ENCODE measurements at regions not wholly inside any gene's neighbourhood (a gene's known extent, or its start where the extent isn't known, plus 50 kb on each side); places are given as distances from the start of the nearest gene placed in this dataset.

- H3K36me3 ChIP-seq (ENCODE audit: control insufficient read depth, insufficient read depth, low read length) = no peaks in the 10 kb centered on the region
- no peak overlapping the region for H3K27ac ChIP-seq (ENCODE audit: low read depth, low read length, severe bottlenecking)
- no peaks in the 10 kb centered on the region for H3K9me3 ChIP-seq (ENCODE audit: control insufficient read depth, low read length)
- 42 to 58% methylated on average over 2 to 3 of the region's 5 CpGs for WGBS, 2 experiments (ENCODE audit: insufficient coverage in 2 of 2)
- peaks cover 4% of the 10 kb centered on the region for H3K4me1 ChIP-seq (ENCODE audit: control insufficient read depth, insufficient read depth, low read length, poor library complexity, severe bottlenecking)
- no peak overlapping the region for H3K4me3 ChIP-seq (ENCODE audit: extremely low read depth, insufficient read depth, low read length, poor library complexity, severe bottlenecking)
These were observed 259.7 kb upstream of the ZNF608 start for GRCh38 chr5:125006011-125006685.

GRCh38 chr5:125010356-125010755 is 263.9 kb upstream of the ZNF608 start:
- Histone ChIP-seq H3K36me3 (ENCODE audit: control insufficient read depth, insufficient read depth, low read length) (no peaks in the 10 kb centered on the region), H3K27ac (ENCODE audit: low read depth, low read length, severe bottlenecking) (no peak overlapping the region), H3K4me1 (ENCODE audit: control insufficient read depth, insufficient read depth, low read length, poor library complexity, severe bottlenecking) (peaks cover 4% of the 10 kb centered on the region), H3K4me3 (ENCODE audit: extremely low read depth, insufficient read depth, low read length, poor library complexity, severe bottlenecking) (no peak overlapping the region), H3K9me3 (ENCODE audit: control insufficient read depth, low read length) (no peaks in the 10 kb centered on the region)
- 86 to 87% methylated on average over 5 to 7 of the region's 7 CpGs for WGBS, 2 experiments (ENCODE audit: insufficient coverage in 2 of 2)

DNA sequence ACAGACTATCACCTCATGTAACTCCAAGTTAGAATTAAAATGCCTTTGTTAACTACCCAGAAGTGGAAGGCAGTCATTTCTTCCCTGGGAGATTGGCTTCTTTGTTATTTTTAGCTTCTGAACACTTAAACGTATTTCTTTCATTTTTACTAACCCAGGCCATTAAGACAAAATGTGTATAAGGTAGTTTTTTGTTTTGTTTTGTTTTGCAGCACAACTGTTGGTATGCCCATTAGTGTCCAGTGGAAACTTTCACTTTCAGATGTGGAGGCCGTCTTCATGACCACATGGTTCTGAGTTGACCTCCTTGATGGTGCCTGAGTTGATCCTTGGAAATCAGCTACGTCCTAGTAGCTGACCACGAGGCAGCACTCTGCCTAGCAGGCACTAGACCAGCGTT is 264.6 kb upstream of the ZNF608 start:
- no peak overlapping the region for H3K27ac ChIP-seq (ENCODE audit: low read depth, low read length, severe bottlenecking)

GRCh38 chr5:125011419-125011818 is 265.0 kb upstream of the ZNF608 start:
- Histone ChIP-seq H3K4me1 (ENCODE audit: control insufficient read depth, insufficient read depth, low read length, poor library complexity, severe bottlenecking) (peaks cover under 1% of the 10 kb centered on the region), H3K36me3 (ENCODE audit: control insufficient read depth, insufficient read depth, low read length) (no peaks in the 10 kb centered on the region), H3K4me3 (ENCODE audit: extremely low read depth, insufficient read depth, low read length, poor library complexity, severe bottlenecking) (no peak overlapping the region), H3K9me3 (ENCODE audit: control insufficient read depth, low read length) (no peaks in the 10 kb centered on the region), H3K27ac (ENCODE audit: low read depth, low read length, severe bottlenecking) (no peak overlapping the region)
- 100% methylated on average over 2 of the region's 2 CpGs; no CpG with 5 or more reads in 1 of the 2 experiments for WGBS, 2 experiments (ENCODE audit: insufficient coverage in 2 of 2)

More for the DNA sequence above, 264.6 kb upstream of the ZNF608 start:
- H3K36me3 ChIP-seq (ENCODE audit: control insufficient read depth, insufficient read depth, low read length) = no peaks in the 10 kb centered on the region
- no peak overlapping the region for H3K4me3 ChIP-seq (ENCODE audit: extremely low read depth, insufficient read depth, low read length, poor library complexity, severe bottlenecking)
- no peaks in the 10 kb centered on the region for H3K9me3 ChIP-seq (ENCODE audit: control insufficient read depth, low read length)
- WGBS, 2 experiments (ENCODE audit: insufficient coverage in 2 of 2) = 70 to 92% methylated on average over 2 to 4 of the region's 5 CpGs
- H3K4me1 ChIP-seq (ENCODE audit: control insufficient read depth, insufficient read depth, low read length, poor library complexity, severe bottlenecking) = peaks cover 4% of the 10 kb centered on the region

DNA sequence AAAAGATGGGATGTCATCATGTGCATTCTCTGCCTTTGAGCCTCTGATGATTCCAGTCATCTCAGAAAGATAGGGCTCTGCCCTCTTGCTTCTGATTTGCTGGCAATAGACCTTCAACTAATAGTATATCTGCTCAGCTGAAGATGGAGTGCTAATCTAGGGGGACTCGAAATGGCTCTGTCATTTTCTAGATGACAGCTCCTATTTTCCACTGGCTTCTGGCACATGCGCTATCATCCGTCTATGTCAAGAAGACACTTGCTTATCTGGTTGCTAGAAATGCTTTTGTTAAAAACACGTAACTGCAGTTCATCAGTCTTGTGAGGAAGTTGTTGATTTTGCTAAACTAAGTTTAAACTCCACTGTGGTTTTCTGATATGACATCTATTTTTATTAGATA is 265.5 kb upstream of the ZNF608 start:
- H3K36me3 ChIP-seq (ENCODE audit: control insufficient read depth, insufficient read depth, low read length) = no peaks in the 10 kb centered on the region
- no peak overlapping the region for H3K27ac ChIP-seq (ENCODE audit: low read depth, low read length, severe bottlenecking)
- WGBS, 2 experiments (ENCODE audit: insufficient coverage in 2 of 2) = 60 to 71% methylated on average over 2 to 4 of the region's 4 CpGs
- no peak overlapping the region for H3K4me3 ChIP-seq (ENCODE audit: extremely low read depth, insufficient read depth, low read length, poor library complexity, severe bottlenecking)
- H3K9me3 ChIP-seq (ENCODE audit: control insufficient read depth, low read length) = no peaks in the 10 kb centered on the region
- H3K4me1 ChIP-seq (ENCODE audit: control insufficient read depth, insufficient read depth, low read length, poor library complexity, severe bottlenecking) = no peaks in the 10 kb centered on the region

DNA sequence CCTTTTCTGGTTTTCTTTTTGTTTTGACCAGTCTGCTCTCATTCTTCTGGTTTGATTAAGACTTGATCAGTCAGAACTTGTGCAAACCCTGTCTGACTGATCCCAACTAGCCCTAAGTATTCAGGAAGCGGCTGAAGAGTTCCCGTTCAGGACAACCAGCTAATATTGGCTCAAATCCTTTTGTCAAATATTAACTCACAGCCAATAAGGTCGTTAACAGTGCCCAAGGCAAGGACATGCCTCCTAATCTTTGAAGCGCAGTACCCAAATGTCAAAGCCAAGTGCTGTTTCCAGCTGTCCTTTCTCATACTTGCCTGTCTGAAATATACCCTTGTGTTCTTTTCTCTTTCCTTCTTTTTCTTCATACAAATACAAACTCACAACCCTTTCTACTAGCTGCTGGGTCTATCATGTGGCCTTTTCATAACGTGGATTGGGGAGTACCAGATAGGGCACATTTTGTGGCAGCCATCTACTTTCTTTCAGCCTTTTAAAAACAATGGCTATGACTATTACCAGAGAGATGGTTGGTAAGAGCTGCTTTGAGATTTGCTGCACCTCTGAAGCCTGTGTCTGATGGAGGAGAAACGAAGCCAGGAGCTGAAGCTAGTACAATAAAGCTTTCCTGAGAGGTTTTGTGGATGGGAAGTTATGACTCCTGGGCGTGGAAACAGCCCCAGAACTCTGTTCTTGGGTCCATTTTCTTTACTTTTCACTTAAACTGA is 266.4 kb upstream of the ZNF608 start:
- H3K4me3 ChIP-seq (ENCODE audit: extremely low read depth, insufficient read depth, low read length, poor library complexity, severe bottlenecking) = no peak overlapping the region
- WGBS, 2 experiments (ENCODE audit: insufficient coverage in 2 of 2) = 81 to 84% methylated on average over 4 to 7 of the region's 7 CpGs
- H3K4me1 ChIP-seq (ENCODE audit: control insufficient read depth, insufficient read depth, low read length, poor library complexity, severe bottlenecking) = no peaks in the 10 kb centered on the region
- no peaks in the 10 kb centered on the region for H3K9me3 ChIP-seq (ENCODE audit: control insufficient read depth, low read length)
- H3K36me3 ChIP-seq (ENCODE audit: control insufficient read depth, insufficient read depth, low read length) = no peaks in the 10 kb centered on the region
- no peak overlapping the region for H3K27ac ChIP-seq (ENCODE audit: low read depth, low read length, severe bottlenecking)

DNA sequence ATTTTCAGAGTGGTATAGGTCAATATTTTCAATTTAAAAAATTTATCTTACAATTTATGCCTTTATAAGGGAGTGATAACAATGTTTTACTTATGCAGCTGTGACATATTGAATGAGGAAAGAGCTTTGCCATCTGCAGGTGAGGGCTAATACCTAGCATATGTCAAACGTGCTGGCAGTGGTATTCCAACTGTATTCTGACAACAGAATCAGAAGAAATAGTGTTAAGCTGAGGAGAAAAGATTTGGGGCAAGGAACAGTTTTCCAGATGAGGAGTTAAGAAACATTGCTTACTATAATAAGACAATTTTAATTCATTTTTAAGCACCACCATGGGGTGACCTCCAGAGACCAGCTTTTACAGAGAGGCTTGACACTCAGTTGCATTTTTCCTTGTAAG is 267.8 kb upstream of the ZNF608 start:
- Histone ChIP-seq H3K36me3 (ENCODE audit: control insufficient read depth, insufficient read depth, low read length) (no peaks in the 10 kb centered on the region), H3K27ac (ENCODE audit: low read depth, low read length, severe bottlenecking) (no peak overlapping the region), H3K9me3 (ENCODE audit: control insufficient read depth, low read length) (no peaks in the 10 kb centered on the region), H3K4me3 (ENCODE audit: extremely low read depth, insufficient read depth, low read length, poor library complexity, severe bottlenecking) (no peak overlapping the region), H3K4me1 (ENCODE audit: control insufficient read depth, insufficient read depth, low read length, poor library complexity, severe bottlenecking) (no peaks in the 10 kb centered on the region)
- no CpG with 5 or more reads among the region's 1 CpG for WGBS, 2 experiments (ENCODE audit: insufficient coverage in 2 of 2)

- Histone ChIP-seq H3K9me3 (ENCODE audit: control insufficient read depth, low read length) (no peaks in the 10 kb centered on the region), H3K27ac (ENCODE audit: low read depth, low read length, severe bottlenecking) (no peak overlapping the region), H3K36me3 (ENCODE audit: control insufficient read depth, insufficient read depth, low read length) (no peaks in the 10 kb centered on the region), H3K4me1 (ENCODE audit: control insufficient read depth, insufficient read depth, low read length, poor library complexity, severe bottlenecking) (no peaks in the 10 kb centered on the region), H3K4me3 (ENCODE audit: extremely low read depth, insufficient read depth, low read length, poor library complexity, severe bottlenecking) (no peak overlapping the region)
- 82 to 100% methylated on average over 1 of the region's 1 CpG for WGBS, 2 experiments (ENCODE audit: insufficient coverage in 2 of 2)
These were observed 271.4 kb upstream of the ZNF608 start for GRCh38 chr5:125017796-125018195.

- Histone ChIP-seq H3K4me3 (ENCODE audit: extremely low read depth, insufficient read depth, low read length, poor library complexity, severe bottlenecking) (no peak overlapping the region), H3K27ac (ENCODE audit: low read depth, low read length, severe bottlenecking) (no peak overlapping the region), H3K4me1 (ENCODE audit: control insufficient read depth, insufficient read depth, low read length, poor library complexity, severe bottlenecking) (no peaks in the 10 kb centered on the region), H3K9me3 (ENCODE audit: control insufficient read depth, low read length) (no peaks in the 10 kb centered on the region), H3K36me3 (ENCODE audit: control insufficient read depth, insufficient read depth, low read length) (no peaks in the 10 kb centered on the region)
- WGBS, 2 experiments (ENCODE audit: insufficient coverage in 2 of 2) = 79 to 90% methylated on average over 2 to 4 of the region's 6 CpGs
These were observed 277.2 kb upstream of the ZNF608 start for GRCh38 chr5:125023673-125024072.

DNA sequence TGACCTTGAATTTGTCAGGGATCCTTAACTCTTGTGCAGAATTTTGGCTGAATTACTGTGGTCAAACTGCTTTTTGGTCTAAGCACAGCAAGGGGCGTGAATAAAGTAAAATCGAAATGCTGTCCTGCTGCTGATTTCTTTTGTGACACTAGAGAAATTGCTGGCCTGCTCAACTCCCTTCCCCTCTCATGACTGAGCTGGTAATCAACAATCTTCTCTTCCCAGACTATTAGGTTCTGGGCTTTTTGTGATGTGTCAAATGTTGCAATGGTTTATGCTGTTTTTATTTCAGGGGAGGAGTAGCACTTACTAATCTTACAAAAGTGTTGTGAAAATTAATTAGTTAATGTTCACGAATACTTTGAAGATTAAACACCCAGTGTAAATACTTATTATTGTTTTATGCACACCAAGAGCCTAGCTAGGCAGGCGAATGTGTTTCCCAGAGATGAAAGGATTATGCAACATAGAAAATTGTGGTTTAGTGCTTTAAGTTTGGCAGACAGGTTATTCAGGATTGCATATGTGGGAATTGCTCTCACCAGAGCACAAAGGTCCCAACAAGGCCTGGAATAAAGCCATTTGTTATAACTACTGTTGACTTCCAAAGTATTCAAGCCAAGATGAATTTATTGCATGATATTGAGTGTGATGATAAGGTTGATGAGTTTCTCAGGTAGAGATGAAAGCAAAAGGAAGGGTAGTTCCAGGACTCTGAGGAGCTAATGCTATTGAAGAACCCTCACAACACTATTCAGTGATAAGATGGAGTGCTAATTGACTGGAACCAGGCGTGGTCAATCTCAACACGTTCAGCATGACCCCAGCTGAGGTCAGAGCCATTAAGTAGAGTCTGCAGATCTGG is 280.7 kb upstream of the ZNF608 start:
- Histone ChIP-seq H3K4me1 (ENCODE audit: control insufficient read depth, insufficient read depth, low read length, poor library complexity, severe bottlenecking) (peaks cover 2% of the 10 kb centered on the region), H3K27ac (ENCODE audit: low read depth, low read length, severe bottlenecking) (no peak overlapping the region), H3K36me3 (ENCODE audit: control insufficient read depth, insufficient read depth, low read length) (no peaks in the 10 kb centered on the region), H3K4me3 (ENCODE audit: extremely low read depth, insufficient read depth, low read length, poor library complexity, severe bottlenecking) (no peak overlapping the region), H3K9me3 (ENCODE audit: control insufficient read depth, low read length) (no peaks in the 10 kb centered on the region)
- WGBS, 2 experiments (ENCODE audit: insufficient coverage in 2 of 2) = 64 to 89% methylated on average over 2 to 4 of the region's 6 CpGs

Measured in mesodermal cell (in vitro differentiated cells).